Prostate gland (tissue), 2 donors: ENCODE measurements at regions not wholly inside any gene's neighbourhood (a gene's known extent, or its start where the extent isn't known, plus 50 kb on each side); places are given as distances from the start of the nearest gene placed in this dataset.

Source experiments
- CTCF ChIP-seq, 4 experiments: fragments of 200-600 bp in 2 of 4; fragments of 450-650 bp in 2 of 4; sonication (generic) in 2 of 4; IDR thresholded peaks; 1 replicate in 3 of 4; 2 replicates in 1 of 4; pipeline ENCODE4 v1.5.1; 2016 to 2019; ENCODE audit warnings: antibody characterized with exemption in 4 of 4, mild to moderate bottlenecking in 2 of 4, moderate library complexity in 2 of 4
- POLR2A ChIP-seq: fragments of 450-650 bp; IDR thresholded peaks from one replicate; pipeline ENCODE4 v1.6.1; 2016; ENCODE audit warnings: antibody characterized with exemption, mild to moderate bottlenecking
- POLR2AphosphoS5 ChIP-seq: sonication (generic); formaldehyde crosslinking; IDR thresholded peaks from one replicate; pipeline ENCODE4 v1.6.1; 2017; ENCODE audit warnings: antibody characterized with exemption

GRCh38 chr2:145220496-145220895 is 700.6 kb upstream of the ZEB2 start:
- TF ChIP-seq CTCF (IDR thresholded peaks at IDR 0.05) (no peak), POLR2AphosphoS5 (no peak), POLR2A (no peak)
